Ectodermal cell (in vitro differentiated cells): ENCODE measurements at regions not wholly inside any gene's neighbourhood (a gene's known extent, or its start where the extent isn't known, plus 50 kb on each side); places are given as distances from the start of the nearest gene placed in this dataset.

Source experiments
- H3K27ac ChIP-seq: 2 replicates; pipeline ENCODE4 v1.7.0; 2013; ENCODE audit warnings: mild to moderate bottlenecking, low read depth, low read length; ENCODE audit not compliant: insufficient read depth, poor library complexity, severe bottlenecking
- H3K27me3 ChIP-seq: 2 replicates; pipeline ENCODE4 v1.7.0; 2013; ENCODE audit warnings: mild to moderate bottlenecking, low read length; ENCODE audit not compliant: insufficient read depth, control insufficient read depth, poor library complexity, severe bottlenecking
- H3K36me3 ChIP-seq: one replicate; pipeline ENCODE4 v1.7.0; 2013; ENCODE audit warnings: low read length; ENCODE audit not compliant: control insufficient read depth, insufficient read depth
- H3K4me1 ChIP-seq: one replicate; pipeline ENCODE4 v1.7.0; 2013; ENCODE audit warnings: low read length; ENCODE audit not compliant: control insufficient read depth, insufficient read depth
- H3K4me3 ChIP-seq: 2 replicates; pipeline ENCODE4 v1.7.0; 2013; ENCODE audit warnings: low read depth, low read length, control low read depth; ENCODE audit not compliant: insufficient read depth
- H3K9me3 ChIP-seq: 2 replicates; pipeline ENCODE4 v1.7.0; 2013; ENCODE audit warnings: mild to moderate bottlenecking, low read length, moderate library complexity; ENCODE audit not compliant: control insufficient read depth
- WGBS, 2 experiments: methylation state at CpG; one replicate each; pipeline ENCODE4 v1.1.7; 2013; ENCODE audit warnings: missing lambda C conversion rate in 2 of 2; 5-methylcytosine and 5-hydroxymethylcytosine counted together

DNA sequence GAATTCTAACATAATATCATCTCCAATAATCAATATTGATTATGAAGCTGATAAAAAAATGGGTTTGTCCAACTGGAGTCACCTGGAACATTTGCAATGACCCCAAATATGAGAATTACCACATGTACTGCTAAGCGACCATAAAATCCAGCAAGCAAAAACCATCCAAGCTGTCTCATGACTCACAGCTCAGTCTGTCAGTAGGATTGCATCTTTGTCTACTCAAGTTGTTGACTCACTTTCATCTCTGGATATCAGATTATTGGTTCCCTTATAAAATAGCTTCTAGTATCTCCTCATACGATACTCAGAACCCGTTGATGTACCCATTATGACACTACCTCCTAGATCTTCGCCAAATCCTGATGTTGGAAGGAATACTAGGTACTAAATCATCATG lies 209.8 kb upstream of the ATP11B start:
- Histone ChIP-seq H3K27me3 (no peaks in the 10 kb centered on the region), H3K4me3 (no peak overlapping the region), H3K9me3 (no peaks in the 10 kb centered on the region), H3K27ac (no peak overlapping the region), H3K4me1 (no peaks in the 10 kb centered on the region), H3K36me3 (no peaks in the 10 kb centered on the region)
- WGBS, 2 experiments, result 93 to 98% methylated on average over 4 of the region's 4 CpGs

DNA sequence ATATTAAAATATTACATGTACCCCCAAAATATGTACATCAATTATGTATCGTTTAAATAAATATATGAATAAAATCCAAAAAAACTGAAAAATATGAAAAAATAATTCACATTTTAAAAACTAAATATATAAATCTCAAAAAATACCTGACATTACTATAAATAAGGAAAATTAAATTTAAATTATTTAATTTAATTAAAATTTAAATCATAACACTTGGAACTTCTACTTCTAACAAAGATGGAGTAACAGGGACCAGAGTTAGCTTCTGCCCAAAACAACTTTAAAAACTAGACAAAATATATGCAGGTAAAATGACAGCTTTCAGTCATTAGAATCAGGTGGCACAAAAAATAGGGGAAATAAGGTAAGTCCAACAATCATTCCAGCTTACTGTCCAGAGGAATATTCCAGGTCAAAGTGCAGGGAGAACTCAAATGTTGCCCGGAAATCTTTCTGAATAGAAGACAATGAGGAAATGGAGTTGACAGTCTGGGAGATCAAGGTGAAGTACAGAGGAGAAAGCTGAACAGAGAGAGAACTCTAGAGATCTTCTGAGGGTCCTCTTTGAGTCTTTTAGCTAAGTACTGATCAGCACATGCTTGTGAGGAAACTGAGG lies 207.7 kb upstream of the ATP11B start:
- H3K27ac ChIP-seq, result no peak overlapping the region
- no peaks in the 10 kb centered on the region for H3K27me3 ChIP-seq
- H3K4me3 ChIP-seq, result no peak overlapping the region
- WGBS, 2 experiments, result 86 to 95% methylated on average over 1 of the region's 2 CpGs
- H3K9me3 ChIP-seq, result no peaks in the 10 kb centered on the region
- no peaks in the 10 kb centered on the region for H3K36me3 ChIP-seq
- H3K4me1 ChIP-seq, result no peaks in the 10 kb centered on the region

DNA sequence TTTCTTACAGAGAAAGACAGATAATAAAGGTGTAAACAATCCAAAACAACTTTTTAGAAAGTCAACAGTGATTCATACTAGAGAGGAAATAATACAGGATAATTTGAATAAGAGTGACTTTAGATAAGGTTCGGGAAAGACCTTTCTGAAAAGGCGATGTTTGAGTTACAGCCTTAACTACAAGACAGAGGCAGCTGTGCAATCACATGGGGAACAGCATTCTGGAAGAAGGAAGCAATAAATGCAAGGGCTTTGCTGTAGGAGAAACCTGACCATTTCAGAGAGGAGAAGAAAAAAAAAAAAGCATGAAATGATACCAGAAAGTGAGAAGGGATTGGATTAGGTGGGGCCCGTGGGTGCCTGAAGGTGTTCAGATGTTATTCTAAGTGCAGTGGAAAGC lies 200.6 kb upstream of the ATP11B start:
- no peaks in the 10 kb centered on the region for H3K4me1 ChIP-seq
- H3K27ac ChIP-seq, result no peak overlapping the region
- H3K27me3 ChIP-seq, result no peaks in the 10 kb centered on the region
- no peaks in the 10 kb centered on the region for H3K9me3 ChIP-seq
- H3K4me3 ChIP-seq, result no peak overlapping the region
- no peaks in the 10 kb centered on the region for H3K36me3 ChIP-seq
- WGBS, 2 experiments, result 93 to 97% methylated on average over 3 of the region's 3 CpGs

DNA sequence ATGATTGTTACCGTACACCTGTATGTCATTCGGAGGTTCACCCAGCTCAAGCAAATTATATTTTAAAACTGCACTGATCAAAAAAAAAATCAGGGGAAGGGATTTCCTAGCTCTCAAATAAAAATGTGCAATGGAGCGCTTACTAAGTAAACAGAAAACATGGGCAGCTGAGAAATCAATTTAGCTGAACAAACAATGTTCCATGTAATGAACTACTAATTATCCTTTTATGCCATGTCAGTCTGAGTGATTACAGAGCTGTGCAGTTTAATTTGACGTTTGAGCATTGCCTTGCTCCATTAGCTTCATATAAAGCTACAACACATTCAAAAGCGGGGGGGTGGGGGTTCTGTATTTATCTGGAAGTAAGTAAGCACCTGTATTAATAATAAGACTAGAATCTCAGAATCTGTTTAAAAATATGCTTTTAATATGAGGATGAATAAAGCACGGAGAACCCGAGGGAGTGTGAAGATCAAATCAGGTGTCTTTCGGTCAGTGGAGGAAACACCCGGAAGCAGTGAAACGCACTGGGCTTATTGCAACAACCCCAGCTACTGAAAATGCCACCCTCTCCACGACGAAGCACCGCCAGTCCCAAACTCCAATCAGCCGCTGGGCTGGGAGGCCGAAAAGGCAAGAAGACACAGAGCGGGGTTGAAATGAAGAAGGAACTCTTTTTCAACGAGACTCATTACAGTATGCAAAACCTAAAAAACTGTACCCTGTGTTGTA lies 196.5 kb upstream of the ATP11B start:
- Histone ChIP-seq H3K4me3 (no peak overlapping the region), H3K36me3 (no peaks in the 10 kb centered on the region), H3K27me3 (no peaks in the 10 kb centered on the region), H3K4me1 (no peaks in the 10 kb centered on the region), H3K9me3 (no peaks in the 10 kb centered on the region), H3K27ac (no peak overlapping the region)
- 91 to 95% methylated on average over 15 to 16 of the region's 17 CpGs for WGBS, 2 experiments

DNA sequence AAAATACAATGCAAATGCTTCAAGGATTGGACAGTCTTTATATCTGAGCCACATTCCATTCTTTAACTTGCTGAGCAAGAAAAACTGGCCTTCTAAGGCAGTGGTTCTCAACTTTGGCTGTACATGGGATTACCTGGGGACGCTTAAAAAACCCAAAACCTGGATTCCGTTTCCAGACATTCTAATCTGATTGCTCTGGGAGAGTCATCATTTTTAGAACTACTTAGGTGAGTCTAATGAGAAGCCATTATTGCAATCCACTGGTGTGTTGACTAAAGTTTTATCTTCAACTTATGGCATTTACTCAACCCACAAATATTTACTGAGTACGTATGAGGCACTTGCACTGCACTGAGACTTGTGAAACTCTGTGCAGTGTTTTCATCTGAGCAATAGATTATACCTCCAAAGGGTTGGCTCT lies 195.7 kb upstream of the ATP11B start:
- Histone ChIP-seq H3K36me3 (no peaks in the 10 kb centered on the region), H3K27ac (no peak overlapping the region), H3K4me3 (no peak overlapping the region), H3K4me1 (no peaks in the 10 kb centered on the region), H3K9me3 (no peaks in the 10 kb centered on the region), H3K27me3 (no peaks in the 10 kb centered on the region)
- WGBS, 2 experiments, result 94 to 96% methylated on average over 3 of the region's 3 CpGs

DNA sequence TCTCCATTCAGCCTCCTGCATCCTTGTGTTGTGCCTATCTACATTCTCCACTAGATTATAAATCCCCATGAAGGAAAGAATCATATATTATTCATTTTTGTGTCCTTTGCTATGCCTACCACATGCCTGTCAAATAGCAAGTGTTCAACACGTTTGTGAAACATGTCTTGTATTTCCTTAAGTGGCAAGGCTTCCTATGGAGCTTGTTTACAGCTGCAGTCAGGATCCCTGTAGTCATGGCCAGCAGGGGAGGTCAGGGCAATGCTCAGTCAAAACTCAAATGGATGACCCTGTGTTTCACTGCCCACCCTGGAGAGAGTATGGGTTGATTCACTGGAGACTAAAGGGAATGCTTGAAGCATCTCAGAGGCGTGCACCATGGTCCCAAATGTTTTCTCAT lies 191.7 kb upstream of the ATP11B start:
- 74% methylated on average over 2 of the region's 2 CpGs for WGBS, 2 experiments

DNA sequence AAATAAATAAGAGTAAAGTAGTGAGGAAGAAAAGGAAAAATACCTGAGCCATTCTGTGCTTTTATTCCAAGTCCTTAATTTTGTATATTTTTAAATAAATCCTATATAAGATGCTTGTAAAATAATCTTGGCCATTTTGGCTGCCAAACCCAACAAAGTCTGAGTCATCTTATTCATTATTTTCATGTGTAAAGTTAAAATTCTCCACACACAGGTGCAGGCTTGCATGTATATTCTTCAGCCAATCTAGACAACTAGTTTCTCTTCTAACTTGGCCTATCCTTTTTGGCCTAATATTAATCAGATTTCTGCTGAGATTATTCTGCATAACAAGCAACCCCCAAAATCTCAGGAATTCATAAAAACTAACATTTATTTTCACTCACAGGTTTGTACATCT lies 189.8 kb upstream of the ATP11B start:
- Histone ChIP-seq H3K27ac (no peak overlapping the region), H3K9me3 (no peaks in the 10 kb centered on the region), H3K4me3 (no peak overlapping the region), H3K4me1 (no peaks in the 10 kb centered on the region), H3K27me3 (no peaks in the 10 kb centered on the region), H3K36me3 (no peaks in the 10 kb centered on the region)

More for the DNA sequence above, 191.7 kb upstream of the ATP11B start:
- H3K27ac ChIP-seq, result no peak overlapping the region
- H3K9me3 ChIP-seq, result no peaks in the 10 kb centered on the region
- H3K27me3 ChIP-seq, result no peaks in the 10 kb centered on the region
- H3K36me3 ChIP-seq, result no peaks in the 10 kb centered on the region
- H3K4me3 ChIP-seq, result no peak overlapping the region
- H3K4me1 ChIP-seq, result no peaks in the 10 kb centered on the region

DNA sequence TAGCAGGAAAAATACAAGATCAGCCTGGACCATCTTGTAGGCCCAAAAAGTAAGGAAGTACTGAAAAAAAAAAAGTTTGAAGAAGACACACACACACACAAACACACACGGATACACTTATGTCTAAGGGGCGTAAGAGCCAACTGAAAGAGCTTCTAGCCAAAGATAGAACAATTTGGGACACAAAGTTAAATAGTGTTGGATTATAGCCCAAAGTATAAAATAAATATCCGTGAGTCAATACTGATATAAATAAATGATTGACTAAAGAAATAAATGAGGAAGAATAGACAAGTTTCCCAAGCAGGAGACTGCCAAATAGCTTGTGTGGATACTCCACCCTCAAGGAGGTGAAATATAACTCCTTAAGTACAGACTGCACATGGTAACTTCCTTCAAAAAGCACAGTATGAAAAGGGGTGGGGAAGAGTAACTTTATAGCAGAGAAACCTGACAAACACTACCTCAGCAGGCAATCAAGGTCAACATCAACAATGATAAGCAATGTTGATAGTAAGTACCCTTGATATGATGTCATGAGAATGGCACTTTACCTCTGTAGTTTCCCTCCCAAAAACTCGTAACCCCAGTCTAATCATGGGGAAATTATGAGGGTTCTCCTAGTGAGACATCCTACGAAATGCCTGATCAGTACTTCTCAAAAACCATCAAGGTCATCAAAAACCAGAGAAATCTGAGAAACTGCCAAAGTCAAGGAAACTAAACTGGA lies 187.3 kb upstream of the ATP11B start:
- no peaks in the 10 kb centered on the region for H3K4me1 ChIP-seq
- H3K27me3 ChIP-seq, result no peaks in the 10 kb centered on the region
- no peaks in the 10 kb centered on the region for H3K9me3 ChIP-seq
- 97 to 100% methylated on average over 2 to 5 of the region's 5 CpGs for WGBS, 2 experiments
- H3K36me3 ChIP-seq, result no peaks in the 10 kb centered on the region
- no peak overlapping the region for H3K27ac ChIP-seq
- H3K4me3 ChIP-seq, result no peak overlapping the region

DNA sequence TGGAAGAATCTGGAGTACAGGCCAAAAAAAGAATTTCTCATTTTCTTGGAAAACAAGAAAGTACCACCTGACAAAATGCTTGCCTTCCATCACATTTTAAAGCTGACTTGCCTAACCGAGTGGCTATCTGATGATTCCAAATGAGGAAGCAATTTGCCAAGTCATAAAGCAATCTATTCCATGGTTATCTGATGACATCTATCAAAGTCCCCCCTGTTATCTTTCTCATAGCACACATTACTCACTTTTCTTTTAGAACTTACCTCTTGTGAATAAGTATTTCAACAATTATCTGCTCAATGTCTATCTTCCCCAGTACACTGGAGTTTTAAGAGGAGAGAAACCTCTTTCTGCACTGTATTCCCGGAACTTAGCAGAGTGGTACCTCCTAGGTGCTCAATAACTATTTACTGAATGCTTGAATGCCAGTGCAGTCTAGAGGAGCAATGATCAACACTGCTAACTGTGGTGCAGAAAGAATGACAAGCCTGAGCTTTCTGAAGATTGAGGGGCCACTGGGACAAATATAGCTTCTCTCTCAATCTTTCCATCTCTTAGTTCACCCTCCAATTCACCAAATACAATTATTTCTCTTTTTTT lies 186.3 kb upstream of the ATP11B start:
- Histone ChIP-seq H3K4me3 (no peak overlapping the region), H3K36me3 (no peaks in the 10 kb centered on the region), H3K4me1 (no peaks in the 10 kb centered on the region), H3K27ac (no peak overlapping the region), H3K27me3 (no peaks in the 10 kb centered on the region), H3K9me3 (no peaks in the 10 kb centered on the region)
- 91 to 94% methylated on average over 2 of the region's 2 CpGs for WGBS, 2 experiments

DNA sequence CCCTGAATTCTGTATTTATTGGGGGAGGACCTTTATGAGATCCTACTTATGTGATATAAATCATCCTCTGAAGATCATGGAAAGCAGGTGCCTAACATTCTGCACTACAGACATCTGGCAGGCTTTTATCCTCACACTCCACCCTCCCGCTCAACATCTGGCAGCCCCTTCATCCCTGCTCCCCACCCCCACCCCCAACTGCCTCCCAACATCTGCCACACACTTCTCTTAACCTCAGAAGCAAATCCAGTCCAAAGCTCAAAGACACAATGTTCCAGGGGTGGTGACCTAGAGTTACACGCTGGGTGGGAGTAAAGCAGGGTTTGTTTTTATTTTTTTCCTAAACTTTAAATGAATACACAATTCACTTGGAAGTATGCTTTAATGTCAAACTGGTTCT lies 184.5 kb upstream of the ATP11B start:
- H3K27me3 ChIP-seq, result no peaks in the 10 kb centered on the region
- no peaks in the 10 kb centered on the region for H3K4me1 ChIP-seq
- H3K27ac ChIP-seq, result no peak overlapping the region
- H3K9me3 ChIP-seq, result no peaks in the 10 kb centered on the region
- 44 to 64% methylated on average over 1 of the region's 2 CpGs for WGBS, 2 experiments
- no peaks in the 10 kb centered on the region for H3K36me3 ChIP-seq
- no peak overlapping the region for H3K4me3 ChIP-seq
